Raji (cell line): ENCODE measurements at regions not wholly inside any gene's neighbourhood (a gene's known extent, or its start where the extent isn't known, plus 50 kb on each side); places are given as distances from the start of the nearest gene placed in this dataset.

Source experiments
- POLR2A ChIP-seq: IDR thresholded peaks from 2 replicates; pipeline ENCODE4 v1.6.1; 2011; ENCODE audit warnings: low read depth, low read length, control low read depth; ENCODE audit not compliant: insufficient read depth

DNA sequence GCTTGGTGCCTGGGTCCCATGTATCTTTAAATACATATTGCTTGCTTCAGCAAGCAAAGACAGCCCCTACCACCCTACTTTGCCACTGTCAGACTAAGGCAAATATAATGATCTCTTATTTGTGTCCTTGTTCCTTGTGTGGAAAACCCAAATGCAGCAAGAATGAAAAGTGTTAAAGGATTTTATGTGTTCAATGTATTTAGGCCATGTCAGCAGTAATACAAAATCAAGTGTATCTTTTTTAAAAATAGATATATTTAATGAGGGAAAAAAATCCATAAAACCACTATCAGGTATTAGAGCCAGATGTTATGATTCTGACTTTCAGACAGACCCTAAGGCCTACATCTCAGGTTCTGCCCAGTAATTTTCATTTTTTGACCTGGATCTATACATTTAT, 374.5 kb downstream of the SEC14L1 start:
- TF ChIP-seq POLR2A, result no peak

DNA sequence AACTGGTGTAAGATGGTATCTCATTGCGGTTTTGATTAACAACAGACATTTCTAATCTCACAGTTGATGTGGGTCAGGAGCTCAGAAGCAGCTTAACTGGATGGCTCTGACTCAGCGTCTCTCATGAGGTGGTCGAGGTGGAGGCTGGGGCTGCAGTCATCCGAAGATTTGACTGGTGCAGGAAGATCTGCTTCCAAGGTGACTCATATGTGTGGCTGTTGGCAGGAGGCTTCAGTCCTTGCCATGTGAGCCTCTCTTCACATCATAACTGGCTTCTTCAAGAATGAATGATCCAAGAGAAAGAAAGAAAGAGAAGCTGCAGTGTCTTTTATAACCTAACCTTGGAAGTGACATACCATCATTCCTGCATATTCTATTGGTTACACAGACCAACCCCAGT, 376.1 kb downstream of the SEC14L1 start:
- TF ChIP-seq POLR2A, result no peak

DNA sequence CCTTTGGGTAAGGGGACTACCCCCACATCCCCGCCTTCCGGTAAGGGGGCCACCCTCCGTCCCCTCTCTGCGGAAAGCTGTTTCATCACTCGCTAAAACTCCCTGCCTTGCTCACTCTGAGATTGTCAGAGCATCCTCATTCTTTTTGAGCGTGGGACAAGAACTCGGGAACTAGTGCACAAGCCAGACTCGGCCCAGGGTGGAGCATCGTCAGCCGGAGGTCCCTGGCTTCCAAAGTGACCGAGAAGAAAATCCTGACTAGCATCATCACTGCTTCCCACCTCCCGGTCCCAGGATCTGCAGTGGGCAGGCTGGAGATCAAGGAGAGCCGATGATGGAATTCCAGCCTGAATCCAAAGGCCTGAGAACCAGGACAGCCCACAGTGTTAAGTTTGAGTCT, 380.3 kb downstream of the SEC14L1 start:
- TF ChIP-seq POLR2A, result no peak

DNA sequence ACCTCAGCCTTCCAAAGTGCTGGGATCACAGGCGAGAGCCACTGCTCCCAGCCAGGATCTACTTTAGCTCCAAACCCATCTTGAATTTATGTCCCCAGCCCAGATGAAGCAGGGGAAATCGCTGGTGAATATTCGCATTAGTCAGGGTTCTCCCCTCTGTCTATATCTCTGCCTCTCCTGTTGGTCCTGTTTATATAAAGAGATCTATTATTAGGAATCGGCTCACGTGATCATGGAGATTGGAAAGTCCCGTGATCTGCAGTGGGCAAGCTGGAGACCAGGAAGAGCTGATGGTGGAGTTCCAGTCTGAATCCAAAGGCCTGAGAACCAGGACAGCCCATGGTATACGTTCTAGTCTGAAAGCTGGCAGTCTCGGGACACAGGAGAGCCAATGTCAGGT, 382.8 kb downstream of the SEC14L1 start:
- no peak for TF ChIP-seq POLR2A

DNA sequence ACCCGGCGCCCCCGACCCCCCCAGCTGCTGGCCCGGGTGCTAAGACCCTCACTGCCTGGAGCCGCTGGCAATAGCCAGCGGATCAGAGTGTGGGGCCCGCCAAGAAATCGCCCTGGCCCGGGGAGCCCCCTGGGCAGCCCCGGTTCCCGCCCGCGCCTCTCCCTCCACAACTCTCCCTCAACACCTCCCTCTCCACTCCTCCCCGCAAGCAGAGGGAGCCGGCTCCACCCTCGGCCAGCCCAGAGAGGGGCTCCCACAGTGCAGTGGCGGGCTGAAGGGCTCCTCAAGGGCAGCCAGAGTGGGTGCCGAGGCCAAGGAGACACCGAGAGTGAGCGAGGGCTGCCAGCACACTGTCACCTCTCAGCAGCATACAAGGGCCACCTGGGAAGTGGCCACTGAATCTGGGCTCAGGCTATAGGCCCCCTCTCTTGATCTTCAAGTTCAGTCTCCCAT, 385.5 kb downstream of the SEC14L1 start:
- TF ChIP-seq POLR2A, result no peak

DNA sequence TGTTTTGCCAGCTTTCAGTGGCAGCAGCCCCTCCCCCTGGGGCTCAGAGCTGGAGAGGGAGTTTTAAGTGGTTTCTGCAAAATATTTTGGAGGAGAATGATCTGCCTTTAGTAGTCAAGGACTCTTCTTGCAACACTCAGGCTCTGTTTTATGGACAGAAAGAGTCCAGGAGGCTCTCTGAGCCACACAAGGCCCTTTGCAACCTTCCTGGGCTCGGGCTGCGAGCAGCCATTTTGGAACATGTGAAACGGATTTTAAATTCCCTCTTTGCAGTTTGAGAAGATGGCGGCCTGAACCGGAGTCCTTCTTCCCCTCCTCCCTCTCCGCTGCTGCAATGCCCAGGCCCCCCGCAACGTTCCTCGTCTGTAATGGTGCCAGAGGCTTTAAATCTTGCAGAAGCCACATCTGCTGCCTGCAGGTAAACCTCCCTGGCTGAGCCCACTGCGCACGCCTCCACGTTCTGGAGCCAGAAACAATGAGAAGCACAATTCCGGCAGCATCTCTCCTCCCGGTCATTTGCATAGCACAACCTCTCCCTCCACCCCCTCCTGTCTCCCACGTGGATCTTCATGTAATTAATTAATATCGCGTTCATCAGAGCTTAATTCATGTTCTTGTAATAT, 386.1 kb downstream of the SEC14L1 start:
- TF ChIP-seq POLR2A, result no peak

DNA sequence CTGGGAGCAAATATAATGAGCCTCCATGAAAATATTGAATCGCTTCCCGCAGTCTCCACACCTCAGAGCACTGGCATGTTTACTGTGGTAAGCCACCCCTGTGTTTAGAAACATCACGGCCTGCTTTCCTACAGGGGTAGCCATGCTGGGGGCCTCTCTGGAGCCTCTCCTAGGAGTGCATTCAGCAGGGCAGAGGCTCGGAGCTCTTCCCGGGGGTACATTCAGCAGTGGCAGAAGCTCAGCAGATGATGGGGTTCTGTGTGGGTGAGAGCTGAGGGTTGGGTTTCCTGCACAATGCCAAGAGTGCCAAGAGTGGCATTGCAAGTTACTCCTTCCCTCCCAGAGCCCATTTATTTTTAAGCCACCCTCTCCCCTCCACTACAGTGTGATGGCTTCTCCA, 386.6 kb downstream of the SEC14L1 start:
- no peak for TF ChIP-seq POLR2A

DNA sequence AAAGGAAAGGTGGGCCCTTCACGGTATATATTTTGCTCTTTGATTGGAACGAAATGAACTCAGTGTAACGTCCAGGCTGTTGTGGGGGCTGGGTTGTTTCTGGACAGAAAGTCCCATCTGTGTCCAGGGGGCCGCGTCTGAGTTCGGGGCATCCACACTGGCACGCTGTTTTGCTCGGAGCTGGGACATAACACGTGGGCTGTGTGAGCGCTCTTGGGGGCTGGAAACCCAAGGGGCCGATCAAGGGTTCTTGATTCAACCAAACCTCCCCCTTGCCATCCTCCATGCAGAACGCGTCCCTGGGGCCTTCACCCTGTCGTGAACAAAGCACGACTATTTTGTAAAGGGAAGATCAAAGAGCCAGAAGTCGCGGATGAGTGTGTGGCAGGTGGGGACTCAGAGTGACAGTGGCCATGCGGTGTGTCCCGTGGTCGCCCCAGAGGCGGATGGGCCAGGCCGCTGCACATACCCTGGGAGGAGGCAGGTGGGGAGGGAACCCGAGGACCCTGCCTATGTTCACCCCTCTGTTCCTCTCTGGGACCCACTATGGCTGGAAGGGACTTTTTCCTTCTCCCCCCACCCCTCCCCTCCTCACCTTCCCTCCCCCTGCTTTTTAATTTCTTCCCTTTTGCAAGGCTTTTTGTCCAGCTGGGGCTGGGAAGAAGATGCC, 387.2 kb downstream of the SEC14L1 start:
- no peak for TF ChIP-seq POLR2A

DNA sequence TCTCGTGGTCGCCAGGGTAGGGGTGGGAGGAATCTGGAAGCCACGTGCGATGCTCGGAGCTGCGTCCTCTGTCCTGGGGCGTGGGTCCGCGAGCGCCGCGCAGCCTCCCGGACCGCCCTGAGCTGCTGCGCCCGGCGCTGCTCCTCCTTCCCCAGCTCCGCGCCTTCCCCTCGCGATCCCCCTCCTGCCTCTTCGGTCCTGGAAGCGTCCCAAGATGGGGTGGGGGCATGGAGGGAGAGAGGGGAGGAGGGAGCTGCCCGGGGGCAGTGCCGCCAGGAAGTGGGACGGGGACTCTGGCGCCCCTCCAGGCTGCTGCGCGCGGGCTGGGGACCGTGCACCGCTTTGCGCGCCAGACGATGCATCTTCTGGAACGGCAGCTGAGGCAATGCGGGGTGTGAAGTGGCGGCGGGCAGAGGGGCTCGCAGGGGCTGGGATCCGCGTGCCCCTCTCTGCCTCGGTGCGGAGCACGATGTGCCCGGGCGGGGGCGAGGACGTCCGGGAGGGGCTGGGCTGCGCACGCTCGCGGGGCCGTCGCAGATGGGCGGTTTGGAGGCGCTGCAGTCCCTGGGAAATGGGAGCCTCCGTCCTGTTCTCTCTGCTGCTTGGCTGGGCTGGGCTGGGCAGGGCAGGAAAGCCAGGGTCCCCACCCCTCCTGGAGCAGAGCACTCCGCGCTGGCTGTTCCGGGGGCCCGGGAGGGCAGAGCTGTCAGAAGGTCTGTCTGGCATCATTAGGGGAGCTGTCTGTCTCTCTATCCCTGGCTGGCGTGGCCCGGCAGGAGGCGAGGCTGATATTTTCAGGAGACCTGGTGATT, 388.0 kb downstream of the SEC14L1 start:
- no peak for TF ChIP-seq POLR2A

DNA sequence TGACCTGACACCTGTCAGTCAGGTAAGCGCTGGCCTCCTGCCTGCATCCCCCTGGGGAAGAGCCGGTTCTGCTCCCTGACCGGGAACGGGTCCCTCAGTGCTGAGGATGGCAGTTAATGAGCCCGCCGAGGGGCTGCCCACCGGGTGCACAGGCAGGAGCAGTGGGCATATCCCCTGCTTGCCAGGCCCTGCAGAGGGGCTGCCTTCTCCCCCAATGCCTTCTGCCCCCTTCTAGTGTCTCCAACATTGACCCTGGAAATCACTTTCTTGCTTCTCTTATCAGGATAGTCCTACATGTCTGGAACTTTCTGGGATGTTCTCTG, 388.5 kb downstream of the SEC14L1 start:
- no peak for TF ChIP-seq POLR2A

DNA sequence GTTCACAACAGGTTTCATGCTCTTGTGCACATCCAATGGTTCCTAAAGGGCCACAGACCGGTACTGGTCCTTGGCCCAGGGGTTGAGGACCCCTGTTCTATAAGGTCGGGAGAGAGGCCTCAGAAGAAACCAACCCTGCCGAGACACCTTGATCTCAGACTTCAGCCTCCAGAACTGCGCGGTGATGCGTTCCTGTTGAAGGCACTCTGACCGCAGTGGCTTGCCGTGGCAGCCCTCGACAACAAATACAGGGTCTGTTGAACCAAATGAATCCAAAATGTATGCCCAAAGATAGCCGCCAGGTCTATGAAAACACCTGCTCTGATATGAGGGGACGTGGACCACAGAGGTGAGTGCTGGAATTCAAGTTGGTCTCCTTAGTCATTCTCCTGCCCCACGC, 389.8 kb downstream of the SEC14L1 start:
- TF ChIP-seq POLR2A, result no peak

DNA sequence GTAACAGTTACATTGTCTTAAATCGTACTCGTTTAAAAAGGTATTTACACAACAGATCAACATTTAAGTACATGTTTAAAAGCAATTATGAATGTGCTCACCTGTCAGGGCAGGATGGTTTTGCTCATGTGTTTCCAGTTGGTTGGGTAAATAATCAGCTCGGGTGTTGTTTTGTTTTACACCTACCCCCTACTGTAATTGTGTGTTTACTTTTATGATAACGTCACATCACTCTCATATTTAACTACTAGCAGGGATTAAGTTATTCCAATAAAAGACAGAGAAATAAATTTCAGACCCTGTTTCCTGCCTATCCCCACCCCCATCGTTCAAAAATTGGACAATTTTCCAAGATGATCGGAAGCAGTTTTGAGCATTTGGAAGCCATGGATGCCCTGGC, 390.2 kb downstream of the SEC14L1 start:
- no peak for TF ChIP-seq POLR2A

DNA sequence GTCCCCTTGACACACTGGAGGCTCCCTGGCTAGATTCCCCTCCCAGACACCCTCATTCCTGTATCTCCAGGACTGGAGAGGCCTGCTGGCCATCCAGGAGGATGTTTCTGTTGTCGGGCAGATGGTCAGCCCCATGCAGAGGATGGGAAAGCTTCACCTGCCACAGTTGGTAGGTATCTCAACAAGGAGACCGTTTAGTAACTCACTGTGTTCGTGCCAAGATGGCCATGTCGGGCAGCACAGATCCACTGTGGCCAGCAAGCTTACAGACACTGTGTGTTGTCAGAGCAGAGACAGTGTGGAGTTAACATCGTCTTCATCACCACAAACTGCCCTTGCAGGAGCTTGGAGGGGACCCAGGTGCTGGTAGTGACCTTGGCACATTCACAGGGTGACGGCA, 390.9 kb downstream of the SEC14L1 start:
- no peak for TF ChIP-seq POLR2A

DNA sequence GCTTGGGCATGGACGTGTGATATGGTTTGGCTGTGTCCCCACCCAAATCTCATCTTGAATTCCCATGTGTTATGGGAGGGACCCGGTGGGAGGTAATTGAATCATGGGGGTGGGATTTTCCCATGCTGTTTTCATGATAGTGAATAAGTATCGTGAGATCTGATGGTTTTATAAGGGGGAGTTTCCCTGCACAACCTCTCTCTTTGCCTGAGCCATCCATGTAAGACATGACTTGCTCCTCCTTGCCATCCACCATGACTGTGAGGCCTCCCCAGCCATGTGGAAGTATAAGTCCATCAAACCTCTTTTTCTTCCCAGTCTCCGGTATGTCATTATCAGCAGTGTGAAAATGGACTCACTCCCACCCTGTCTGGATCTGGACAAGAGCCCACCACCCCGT, 393.4 kb downstream of the SEC14L1 start:
- TF ChIP-seq POLR2A, result no peak

DNA sequence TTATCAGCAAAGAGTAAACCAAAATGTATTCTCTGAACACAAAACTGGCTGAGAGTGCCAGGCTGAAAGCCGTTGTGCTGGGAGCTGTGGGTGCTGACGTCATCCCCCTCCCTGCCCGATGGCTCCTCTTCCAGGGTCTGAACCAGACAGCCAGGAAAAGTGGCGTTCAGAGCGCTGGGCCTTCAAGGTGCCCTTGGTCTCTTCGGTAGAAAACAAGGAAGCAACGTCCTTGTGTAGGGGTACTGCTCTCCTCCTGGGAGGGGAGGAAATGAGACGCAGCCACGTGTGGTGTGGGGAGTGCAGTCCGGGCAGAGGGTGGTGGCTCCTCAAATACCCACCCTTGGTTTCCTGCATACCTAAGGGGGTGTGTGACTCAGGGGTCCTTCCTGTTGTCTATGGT, 394.7 kb downstream of the SEC14L1 start:
- no peak for TF ChIP-seq POLR2A

DNA sequence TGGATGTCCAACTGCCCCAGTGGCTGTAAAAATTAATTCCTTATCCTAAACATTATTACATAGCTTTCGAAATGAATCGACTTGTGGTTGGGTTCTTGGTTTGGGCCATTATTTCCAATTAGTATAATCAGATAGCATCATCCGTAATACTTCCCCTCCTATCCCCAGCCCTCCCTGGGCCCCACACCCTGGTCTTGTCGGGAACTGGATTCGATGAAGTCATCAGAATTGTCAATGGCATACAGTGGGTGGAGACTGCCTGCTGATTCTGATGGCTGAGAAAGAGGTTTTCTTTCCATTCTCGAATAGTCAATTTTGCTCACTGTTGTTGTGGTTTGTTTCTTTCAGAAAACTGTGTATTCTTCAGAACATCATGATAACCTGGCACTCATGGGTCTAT, 395.1 kb downstream of the SEC14L1 start:
- no peak for TF ChIP-seq POLR2A

DNA sequence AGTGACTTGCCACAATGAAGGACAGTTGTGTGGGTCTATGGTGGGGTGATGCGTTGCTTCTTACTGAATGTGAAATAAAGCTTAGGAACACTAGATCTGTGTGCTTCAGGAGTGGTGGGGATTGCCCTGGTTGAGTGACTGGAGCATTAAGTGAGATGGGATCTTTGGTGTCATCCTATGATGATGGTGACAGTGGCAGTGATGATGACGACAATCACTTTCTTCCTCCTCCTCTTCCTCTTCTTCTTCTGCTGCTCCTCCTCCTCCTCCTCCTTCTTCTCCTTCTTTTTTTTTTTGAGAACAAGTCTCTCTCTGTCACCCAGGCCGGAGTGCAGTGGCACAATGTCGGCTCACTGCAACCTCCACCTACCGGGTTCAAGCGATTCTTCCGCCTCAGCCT, 396.8 kb downstream of the SEC14L1 start:
- no peak for TF ChIP-seq POLR2A

DNA sequence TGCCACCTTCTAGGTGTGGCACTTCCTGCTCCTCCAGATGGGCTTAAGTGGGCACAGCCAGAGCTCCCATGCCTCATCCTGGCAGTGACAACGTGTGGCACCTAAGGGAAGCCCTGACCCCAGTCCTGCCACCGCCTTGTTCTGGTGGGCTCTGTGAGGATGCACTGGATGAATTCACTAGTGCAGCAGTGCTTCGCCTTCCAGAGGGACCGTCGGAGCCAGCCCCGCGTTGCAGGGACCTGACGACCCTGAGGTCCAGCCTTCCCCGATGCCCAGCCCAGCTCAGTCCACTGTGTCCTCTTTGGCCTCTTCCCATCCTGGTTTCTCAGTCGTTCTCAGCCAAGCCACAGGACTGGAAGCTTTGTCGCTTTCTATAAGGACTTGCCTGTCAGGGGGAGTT, 399.8 kb downstream of the SEC14L1 start:
- no peak for TF ChIP-seq POLR2A
